ENCODE measurements at regions not wholly inside any gene's neighbourhood (a gene's known extent, or its start where the extent isn't known, plus 50 kb on each side); places are given as distances from the start of the nearest gene placed in this dataset.

DNA sequence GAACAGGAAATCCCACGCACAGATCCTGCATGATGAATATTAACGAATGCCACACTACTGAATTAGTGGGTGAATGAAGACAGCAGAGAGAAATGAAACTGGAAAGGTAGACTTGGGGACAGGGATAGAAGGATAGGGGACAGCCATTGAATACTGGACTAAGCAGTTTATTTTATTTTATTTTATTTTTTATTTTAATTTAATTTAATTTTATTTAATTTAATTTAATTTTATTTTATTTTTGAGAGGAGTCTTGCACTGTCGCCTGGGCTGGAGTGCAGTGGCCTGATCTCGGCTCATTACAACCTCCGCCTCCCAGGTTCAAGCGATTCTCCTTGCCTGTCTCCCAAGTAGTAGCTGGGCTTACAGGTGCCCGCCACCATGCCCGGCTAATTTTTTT, 385.2 kb downstream of the GPAT3 start:
- TF ChIP-seq, protein P1, sequence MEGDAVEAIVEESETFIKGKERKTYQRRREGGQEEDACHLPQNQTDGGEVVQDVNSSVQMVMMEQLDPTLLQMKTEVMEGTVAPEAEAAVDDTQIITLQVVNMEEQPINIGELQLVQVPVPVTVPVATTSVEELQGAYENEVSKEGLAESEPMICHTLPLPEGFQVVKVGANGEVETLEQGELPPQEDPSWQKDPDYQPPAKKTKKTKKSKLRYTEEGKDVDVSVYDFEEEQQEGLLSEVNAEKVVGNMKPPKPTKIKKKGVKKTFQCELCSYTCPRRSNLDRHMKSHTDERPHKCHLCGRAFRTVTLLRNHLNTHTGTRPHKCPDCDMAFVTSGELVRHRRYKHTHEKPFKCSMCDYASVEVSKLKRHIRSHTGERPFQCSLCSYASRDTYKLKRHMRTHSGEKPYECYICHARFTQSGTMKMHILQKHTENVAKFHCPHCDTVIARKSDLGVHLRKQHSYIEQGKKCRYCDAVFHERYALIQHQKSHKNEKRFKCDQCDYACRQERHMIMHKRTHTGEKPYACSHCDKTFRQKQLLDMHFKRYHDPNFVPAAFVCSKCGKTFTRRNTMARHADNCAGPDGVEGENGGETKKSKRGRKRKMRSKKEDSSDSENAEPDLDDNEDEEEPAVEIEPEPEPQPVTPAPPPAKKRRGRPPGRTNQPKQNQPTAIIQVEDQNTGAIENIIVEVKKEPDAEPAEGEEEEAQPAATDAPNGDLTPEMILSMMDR (IDR thresholded peaks at IDR 0.05) = no peak
- H3K27me3 Mint-ChIP-seq (ENCODE audit: low read depth in 2 of 2) = no peaks in the 10 kb centered on the region
- no peak overlapping the region for H3K4me3 Mint-ChIP-seq
- 95% methylated on average over 8 of the region's 8 CpGs for WGBS (ENCODE audit: insufficient coverage)
- no peak for ATAC-seq
- H3K36me3 ChIP-seq (ENCODE audit: control insufficient read depth, insufficient read depth, low read length) = no peaks in the 10 kb centered on the region
- H3K27ac Mint-ChIP-seq = no peak overlapping the region
- DNase-seq = no peak
- no peaks in the 10 kb centered on the region for H3K9me3 ChIP-seq (ENCODE audit: control insufficient read depth, insufficient read depth, low read length)
- no peaks in the 10 kb centered on the region for H3K4me1 ChIP-seq (ENCODE audit: control insufficient read depth, insufficient read depth, low read length)
- H3K4me1 Mint-ChIP-seq = no peaks in the 10 kb centered on the region
- no peak overlapping the region for H3K27ac ChIP-seq (ENCODE audit: low read length)
- H3K4me3 ChIP-seq (ENCODE audit: low read length) = no peak overlapping the region
- H3K36me3 Mint-ChIP-seq = no peaks in the 10 kb centered on the region
- no peaks in the 10 kb centered on the region for H3K27me3 ChIP-seq (ENCODE audit: control insufficient read depth, insufficient read depth, low read length)
- intact Hi-C loops (cut with micrococcal nuclease) = no loop called here
- peaks cover 2 to 4% of the 10 kb centered on the region in 2 donors for H3K9me3 Mint-ChIP-seq

DNA sequence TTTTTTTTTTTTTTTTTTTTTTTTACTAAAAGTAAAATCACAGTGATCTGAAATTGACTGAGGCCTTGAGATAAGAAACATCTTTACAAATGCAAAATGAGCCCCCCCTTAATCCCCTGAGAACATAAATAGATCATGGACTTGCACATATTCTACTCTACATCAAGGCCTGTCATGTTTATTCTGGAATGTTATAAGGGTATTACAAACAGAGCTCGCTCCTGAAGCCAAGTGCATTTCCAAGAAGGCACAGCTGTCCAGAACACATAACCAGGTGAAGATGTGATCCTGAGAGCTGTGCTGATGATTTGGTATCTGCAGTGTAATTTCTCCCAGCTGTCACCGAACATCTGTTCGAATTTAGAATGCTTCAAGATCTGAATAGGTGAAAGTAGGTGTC, 384.5 kb downstream of the GPAT3 start:
- TF ChIP-seq, protein P1 (IDR thresholded peaks at IDR 0.05) = no peak
- Mint-ChIP-seq H3K9me3 (peaks cover 0 to 4% of the 10 kb centered on the region in 2 donors), H3K36me3 (no peaks in the 10 kb centered on the region), H3K4me1 (no peaks in the 10 kb centered on the region), H3K4me3 (no peak overlapping the region), H3K27me3 (ENCODE audit: low read depth in 2 of 2) (no peaks in the 10 kb centered on the region), H3K27ac (no peak overlapping the region)
- Histone ChIP-seq H3K27ac (ENCODE audit: low read length) (no peak overlapping the region), H3K27me3 (ENCODE audit: control insufficient read depth, insufficient read depth, low read length) (no peaks in the 10 kb centered on the region), H3K4me1 (ENCODE audit: control insufficient read depth, insufficient read depth, low read length) (no peaks in the 10 kb centered on the region), H3K9me3 (ENCODE audit: control insufficient read depth, insufficient read depth, low read length) (no peaks in the 10 kb centered on the region), H3K4me3 (ENCODE audit: low read length) (no peak overlapping the region), H3K36me3 (ENCODE audit: control insufficient read depth, insufficient read depth, low read length) (no peaks in the 10 kb centered on the region)
- WGBS (ENCODE audit: insufficient coverage) = 85% methylated on average over 3 of the region's 3 CpGs
- intact Hi-C loops (cut with micrococcal nuclease) = no loop called here
- no peak for DNase-seq
- ATAC-seq = no peak

DNA sequence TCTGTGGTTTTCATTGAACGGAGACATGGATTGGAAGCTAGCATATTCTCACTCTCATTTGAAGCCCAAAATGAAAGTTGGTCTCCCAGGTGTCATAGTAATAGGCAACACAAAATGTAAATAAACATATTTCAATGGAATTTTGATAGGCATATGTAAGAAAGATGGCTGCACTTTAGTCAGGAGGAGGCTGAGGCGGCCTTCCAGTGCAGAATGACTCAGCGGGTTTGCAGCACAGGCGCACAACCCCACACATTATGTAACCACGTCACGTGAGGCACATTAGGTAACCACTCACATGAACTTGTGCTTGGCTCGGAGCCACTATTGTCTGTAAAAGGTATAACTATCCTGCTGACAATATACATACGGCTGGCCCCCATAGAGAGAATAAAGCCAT, 381.7 kb downstream of the GPAT3 start:
- Histone ChIP-seq H3K9me3 (ENCODE audit: control insufficient read depth, insufficient read depth, low read length) (no peaks in the 10 kb centered on the region), H3K27ac (ENCODE audit: low read length) (no peak overlapping the region), H3K4me3 (ENCODE audit: low read length) (no peak overlapping the region), H3K4me1 (ENCODE audit: control insufficient read depth, insufficient read depth, low read length) (no peaks in the 10 kb centered on the region), H3K27me3 (ENCODE audit: control insufficient read depth, insufficient read depth, low read length) (no peaks in the 10 kb centered on the region), H3K36me3 (ENCODE audit: control insufficient read depth, insufficient read depth, low read length) (no peaks in the 10 kb centered on the region)
- H3K9me3 Mint-ChIP-seq = peaks cover 0 to 4% of the 10 kb centered on the region in 2 donors
- intact Hi-C loops (cut with micrococcal nuclease) = no loop called here
- no peaks in the 10 kb centered on the region for H3K27me3 Mint-ChIP-seq (ENCODE audit: low read depth in 2 of 2)
- TF ChIP-seq, protein P1 (IDR thresholded peaks at IDR 0.05) = no peak
- no peak overlapping the region for H3K4me3 Mint-ChIP-seq
- H3K4me1 Mint-ChIP-seq = no peaks in the 10 kb centered on the region
- H3K36me3 Mint-ChIP-seq = no peaks in the 10 kb centered on the region
- 74% methylated on average over 8 of the region's 8 CpGs for whole genome bisulfite sequencing (ENCODE audit: insufficient coverage)
- ATAC-seq (no peak), DNase-seq (no peak)
- H3K27ac Mint-ChIP-seq = no peak overlapping the region

DNA sequence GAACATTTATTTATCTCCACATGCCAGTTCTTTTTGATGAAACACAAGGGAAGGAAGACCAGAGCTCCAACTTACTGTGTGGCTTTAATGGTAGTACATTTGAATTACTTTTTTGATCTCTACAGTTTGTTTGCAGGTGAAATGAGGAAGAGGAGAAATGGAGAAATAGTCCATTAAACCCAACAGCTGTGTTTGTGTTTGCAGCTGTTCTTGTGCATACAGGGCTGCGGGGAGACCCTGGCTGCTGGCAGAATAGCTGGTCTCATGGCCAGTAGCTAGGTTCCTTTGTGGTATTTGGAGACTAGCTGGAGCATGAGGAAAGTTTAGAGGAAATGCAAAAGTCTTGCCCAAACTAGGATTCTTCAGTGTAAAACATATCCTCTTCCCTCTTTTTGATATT, 374.8 kb downstream of the GPAT3 start:
- intact Hi-C loops (cut with micrococcal nuclease) = no loop called here
- no peaks in the 10 kb centered on the region for H3K4me1 ChIP-seq (ENCODE audit: control insufficient read depth, insufficient read depth, low read length)
- H3K4me3 Mint-ChIP-seq = no peak overlapping the region
- no peak overlapping the region for H3K27ac Mint-ChIP-seq
- DNase-seq = no peak
- no peaks in the 10 kb centered on the region for H3K36me3 Mint-ChIP-seq
- no peak overlapping the region for H3K4me3 ChIP-seq (ENCODE audit: low read length)
- 33% methylated on average over 1 of the region's 1 CpG for WGBS (ENCODE audit: insufficient coverage)
- ATAC-seq = no peak
- TF ChIP-seq, protein P1 (IDR thresholded peaks at IDR 0.05) = no peak
- no peaks in the 10 kb centered on the region for H3K27me3 ChIP-seq (ENCODE audit: control insufficient read depth, insufficient read depth, low read length)
- H3K9me3 Mint-ChIP-seq = peaks cover 0 to 2% of the 10 kb centered on the region in 2 donors
- no peaks in the 10 kb centered on the region for H3K4me1 Mint-ChIP-seq
- no peaks in the 10 kb centered on the region for H3K36me3 ChIP-seq (ENCODE audit: control insufficient read depth, insufficient read depth, low read length)
- no peak overlapping the region for H3K27ac ChIP-seq (ENCODE audit: low read length)
- no peaks in the 10 kb centered on the region for H3K9me3 ChIP-seq (ENCODE audit: control insufficient read depth, insufficient read depth, low read length)
- H3K27me3 Mint-ChIP-seq (ENCODE audit: low read depth in 2 of 2) = no peaks in the 10 kb centered on the region
